GM19463 (cell line): ENCODE measurements at regions not wholly inside any gene's neighbourhood (a gene's known extent, or its start where the extent isn't known, plus 50 kb on each side); places are given as distances from the start of the nearest gene placed in this dataset.

ENCODE experiments used
- ATAC-seq: cut with Tn5 transposase; IDR thresholded peaks from one replicate; pipeline ENCODE4 v1.9.1; 2021; ENCODE audit warnings: mild to moderate bottlenecking, moderate library complexity; ENCODE audit not compliant: unreplicated experiment

DNA sequence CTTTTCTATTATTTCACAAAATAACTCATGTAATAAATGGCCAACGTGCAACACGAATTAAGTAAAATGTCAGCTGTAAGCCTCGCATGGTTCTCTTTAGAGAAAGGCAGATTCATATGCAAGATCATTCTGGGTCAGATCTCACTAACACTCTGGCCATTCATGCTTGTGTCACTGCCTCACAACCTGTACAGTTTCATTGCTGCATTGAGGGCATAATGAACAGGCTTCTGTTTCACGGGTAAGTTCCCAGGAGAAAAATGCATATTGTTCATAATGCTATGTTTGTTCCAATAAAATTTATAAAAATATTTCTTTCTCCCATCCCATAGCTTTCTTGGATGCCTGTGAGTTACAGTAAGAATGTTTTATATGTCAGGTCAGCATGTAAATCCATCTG lies 734.0 kb upstream of the ANKRD30A start:
- ATAC-seq = no peak

DNA sequence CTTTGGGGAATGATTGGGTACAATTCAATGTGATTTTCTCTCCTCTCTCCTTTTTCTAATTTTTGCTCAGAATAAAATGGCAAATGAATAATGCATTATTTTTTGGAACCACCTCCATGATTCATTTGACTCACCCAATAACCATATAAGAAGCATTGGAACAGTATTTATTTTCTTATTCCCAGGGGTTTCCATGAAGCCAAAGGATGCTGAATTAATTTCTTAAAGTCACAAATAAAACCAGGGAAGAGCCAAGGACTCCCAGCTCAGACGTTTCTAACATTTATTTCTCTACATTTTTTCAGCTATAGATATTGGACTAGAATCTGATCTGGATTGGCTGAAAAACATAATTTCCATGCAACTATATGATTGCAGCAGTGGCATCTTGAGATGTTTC lies 735.2 kb upstream of the ANKRD30A start:
- no peak for ATAC-seq

DNA sequence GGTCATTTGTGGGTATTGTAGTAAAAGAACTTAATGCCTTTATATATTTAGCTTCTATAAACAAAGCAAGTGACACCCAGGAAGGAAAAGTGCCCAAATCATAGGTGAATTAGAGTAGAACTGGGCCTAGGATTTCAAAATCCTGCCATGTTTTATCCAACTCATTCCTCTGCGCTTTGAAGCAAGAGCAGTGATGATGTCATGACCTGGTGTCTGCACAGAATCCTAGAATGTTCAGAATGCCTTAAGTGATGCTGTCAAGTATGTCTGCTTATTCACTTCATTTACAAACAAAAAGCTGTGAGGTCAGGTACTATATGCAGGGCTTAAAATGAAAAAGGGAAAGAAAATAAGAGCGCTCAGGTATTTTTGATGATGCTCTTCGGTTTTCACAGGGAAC lies 737.2 kb upstream of the ANKRD30A start:
- ATAC-seq = no peak

DNA sequence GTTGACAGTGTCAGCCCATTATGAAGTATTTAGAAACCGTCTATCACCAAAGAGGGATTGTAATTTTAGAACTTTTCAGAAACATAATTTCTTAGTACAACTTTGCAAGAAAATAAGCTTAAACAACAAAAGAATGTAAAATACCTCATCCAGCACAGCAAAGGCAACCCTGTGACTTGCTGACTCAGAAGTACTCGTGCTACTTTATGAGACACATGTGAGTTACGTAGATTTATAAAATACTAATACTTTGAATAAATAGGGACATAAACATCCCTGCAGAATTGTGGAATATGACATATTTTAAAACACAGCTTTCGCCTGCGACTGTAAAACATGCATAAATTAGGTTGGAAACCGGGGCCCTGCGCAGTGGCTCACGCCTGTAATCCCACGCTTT lies 739.7 kb upstream of the ANKRD30A start:
- no peak for ATAC-seq

DNA sequence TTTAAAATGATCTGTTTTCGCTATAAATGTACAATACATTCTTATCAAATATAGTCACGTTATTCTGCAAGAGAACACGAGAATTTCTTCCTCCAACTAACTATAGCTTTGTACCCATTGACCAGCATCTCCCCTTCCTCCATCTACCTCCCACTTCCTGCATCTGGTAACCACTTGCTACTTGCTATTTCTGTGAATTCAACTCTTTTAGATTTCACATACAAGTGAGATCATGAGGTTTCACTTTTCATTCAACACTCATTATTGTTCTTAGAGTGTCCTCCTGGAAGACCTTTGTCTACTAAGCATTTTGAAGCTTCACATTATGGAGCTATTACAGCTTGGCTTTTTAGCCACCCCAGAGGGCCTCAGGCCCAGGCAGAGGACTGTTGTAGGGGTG lies 741.3 kb upstream of the FZD8 start:
- no peak for ATAC-seq

DNA sequence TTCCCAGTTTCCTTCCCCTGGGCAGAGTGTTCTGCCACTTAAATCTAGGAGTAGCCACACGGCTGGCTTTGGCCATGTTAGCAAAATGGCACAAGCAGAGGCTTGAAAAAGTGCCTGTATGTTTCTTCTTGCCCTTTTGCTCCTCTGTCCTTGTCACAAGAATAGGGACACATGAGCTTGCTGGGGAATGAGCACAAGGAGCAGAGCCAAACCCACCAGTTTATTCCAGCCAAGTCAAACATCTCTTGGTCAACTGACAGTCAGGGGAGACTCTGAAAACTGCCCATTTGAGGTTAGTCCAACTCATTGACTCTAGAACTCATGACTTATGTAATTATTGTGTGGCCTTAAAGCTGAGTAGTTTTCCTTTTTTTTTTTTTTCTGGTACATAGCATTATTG lies 739.7 kb upstream of the FZD8 start:
- no peak for ATAC-seq

DNA sequence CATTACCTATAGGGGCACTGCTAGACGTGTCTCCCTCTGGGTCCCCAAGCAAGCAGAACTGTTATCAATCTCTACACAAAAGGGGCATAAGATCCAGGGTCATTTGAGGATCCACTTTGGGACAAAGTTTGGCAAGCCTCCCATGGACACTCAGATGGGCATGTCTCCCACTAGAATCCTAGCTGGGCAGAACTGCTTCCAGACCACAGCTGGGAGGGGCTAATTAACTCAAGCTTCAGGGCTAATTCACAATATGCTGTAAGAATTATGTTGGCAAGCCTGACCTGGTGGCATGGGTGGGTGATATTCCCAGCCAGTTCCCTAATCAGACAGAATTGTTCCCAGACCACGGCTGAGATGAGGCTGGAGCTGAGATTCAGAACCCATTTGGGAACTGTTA lies 738.4 kb upstream of the FZD8 start:
- no peak for ATAC-seq

DNA sequence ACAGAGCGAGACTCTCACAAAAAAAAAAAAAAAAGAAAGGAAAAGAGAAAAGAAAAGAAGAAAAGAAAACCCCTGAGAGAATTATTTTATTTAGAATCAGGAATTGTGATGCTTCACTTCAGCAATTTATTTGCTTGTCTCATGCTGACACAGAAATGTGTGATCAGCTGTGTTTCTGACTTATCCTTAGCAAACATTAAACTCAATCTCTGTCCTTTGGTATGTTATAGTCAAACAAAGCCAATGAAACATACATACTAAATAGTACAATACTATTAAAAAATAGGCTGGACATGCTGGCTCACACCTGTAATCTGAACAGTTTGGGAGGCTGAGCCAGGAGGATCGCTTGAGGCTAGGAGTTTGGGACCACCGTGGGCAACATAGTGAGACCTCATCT lies 733.0 kb upstream of the FZD8 start:
- ATAC-seq = no peak

DNA sequence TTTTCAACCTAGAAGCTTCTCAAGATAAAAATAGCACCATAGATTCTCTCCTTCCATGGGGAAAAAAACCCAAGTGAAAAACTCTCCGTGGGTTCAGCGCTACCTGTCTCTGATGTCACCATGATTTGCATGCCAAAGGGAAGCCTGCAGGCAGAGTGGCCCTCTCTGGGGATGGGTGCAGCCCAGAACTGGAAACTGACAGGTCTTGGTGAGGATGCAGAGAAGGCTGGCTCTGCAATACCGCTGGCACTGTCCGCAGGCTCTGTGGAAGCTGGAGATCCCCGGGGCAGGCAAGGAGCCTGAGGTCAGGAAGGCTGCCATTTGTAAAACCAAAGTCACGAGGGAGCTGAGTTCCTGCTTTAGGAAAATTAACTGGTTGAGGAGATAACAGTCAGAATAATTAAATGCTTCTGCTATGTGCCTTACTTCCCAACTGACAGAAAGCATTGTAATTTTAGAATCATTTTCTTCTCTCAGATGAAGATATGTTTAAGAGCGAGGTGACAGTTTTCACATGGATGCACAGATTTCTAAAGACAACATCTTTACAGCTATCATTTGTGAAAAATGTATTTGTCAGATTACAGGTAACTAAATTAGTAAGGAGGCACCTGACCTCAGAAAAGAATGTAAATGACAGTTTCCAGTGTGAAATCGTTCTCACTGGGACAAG lies 731.5 kb upstream of the FZD8 start:
- ATAC-seq = no peak

DNA sequence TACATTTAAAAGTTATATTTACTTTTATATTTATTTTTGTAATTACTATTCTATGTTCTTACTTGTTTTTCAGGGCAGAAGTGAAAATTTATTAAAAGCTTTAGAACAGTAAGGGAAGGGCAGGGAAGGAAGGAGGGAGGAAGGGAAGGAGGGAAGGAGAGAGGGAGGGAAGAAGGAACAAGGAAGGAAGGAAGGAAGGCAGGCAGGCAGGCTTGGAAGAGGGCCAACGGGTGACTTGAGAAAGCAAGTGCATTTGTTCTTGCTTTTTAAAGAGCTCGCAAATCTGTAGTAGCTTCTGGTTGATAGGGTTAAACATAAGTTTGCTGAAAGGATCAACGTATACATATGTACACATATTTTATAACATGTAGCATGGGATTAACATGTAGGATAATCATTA lies 725.3 kb upstream of the FZD8 start:
- ATAC-seq = no peak

DNA sequence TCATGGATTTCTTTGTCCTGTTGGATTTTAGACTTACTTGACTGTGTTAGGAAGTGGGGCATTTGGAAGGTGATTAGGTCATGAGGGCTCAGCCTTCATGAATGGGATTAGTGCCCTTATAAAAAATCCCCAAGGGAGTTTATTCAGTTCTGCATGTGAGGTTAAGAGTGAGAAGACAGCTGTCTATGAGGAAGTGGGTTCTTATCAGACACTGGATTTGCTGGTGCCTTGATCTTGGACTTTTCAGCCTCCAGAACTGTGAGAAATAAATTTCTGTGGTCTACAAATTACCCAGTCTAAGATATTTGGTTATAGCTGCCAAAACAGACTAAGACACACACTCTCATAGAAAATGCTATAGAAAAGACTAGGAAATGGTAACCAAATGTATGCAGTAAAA lies 724.7 kb upstream of the FZD8 start:
- no peak for ATAC-seq

DNA sequence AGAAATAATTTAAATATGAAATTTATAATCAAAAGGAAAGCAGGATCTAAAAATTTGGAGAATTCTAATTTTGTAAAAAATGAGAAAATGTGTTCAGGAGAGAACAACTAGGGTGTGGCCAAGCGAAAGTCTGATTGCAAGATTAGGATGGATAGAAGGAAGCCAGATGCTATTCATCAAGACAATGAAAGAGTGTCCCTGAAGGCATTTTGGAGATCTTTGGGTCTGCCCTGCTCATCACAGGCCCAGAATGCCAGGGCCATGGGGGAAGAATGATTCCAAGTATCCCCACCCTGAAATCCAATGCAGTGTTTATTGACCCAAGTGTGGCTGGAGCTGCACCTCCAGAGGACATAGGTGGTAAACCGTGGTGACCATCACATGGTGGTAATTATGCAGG lies 724.0 kb upstream of the FZD8 start:
- ATAC-seq = no peak

DNA sequence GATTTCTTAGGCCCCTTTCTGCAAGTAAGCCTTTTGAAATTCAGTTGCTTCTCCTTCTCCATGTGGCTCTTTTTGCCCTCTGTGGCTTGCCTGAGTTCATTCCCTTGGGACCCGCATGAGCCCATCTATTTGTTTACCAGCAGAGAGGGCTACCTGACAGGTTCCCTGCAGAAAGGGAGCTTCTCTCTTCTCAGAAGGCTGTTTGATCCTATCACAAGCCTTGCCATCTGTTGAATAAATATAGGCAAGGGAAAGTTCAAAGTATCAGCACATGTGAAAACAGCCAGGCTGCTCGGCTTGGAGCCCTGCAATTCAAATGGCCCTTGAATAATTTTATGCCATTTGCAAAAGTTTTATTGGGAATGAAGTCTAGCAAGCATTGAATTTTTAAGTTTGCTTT lies 720.2 kb upstream of the FZD8 start:
- ATAC-seq = no peak

DNA sequence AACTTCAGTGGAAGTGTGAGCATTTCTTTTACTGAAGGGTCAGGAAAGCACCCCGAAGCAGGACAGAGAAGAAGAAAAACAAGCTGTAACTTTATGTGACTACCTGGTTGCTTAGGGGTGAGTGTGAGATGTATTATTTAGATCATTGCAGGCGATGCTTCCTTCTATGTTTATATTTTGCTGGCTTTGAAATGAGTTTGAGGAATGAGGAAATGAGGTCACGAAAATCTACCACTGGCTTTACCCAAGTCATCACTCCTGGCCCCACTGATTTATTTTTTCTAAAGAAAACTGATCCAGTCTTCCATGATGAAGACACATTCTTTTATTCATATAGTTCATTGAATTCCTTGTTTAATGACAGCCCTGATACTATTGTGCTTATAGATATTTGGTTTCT lies 716.6 kb upstream of the FZD8 start:
- no peak for ATAC-seq

DNA sequence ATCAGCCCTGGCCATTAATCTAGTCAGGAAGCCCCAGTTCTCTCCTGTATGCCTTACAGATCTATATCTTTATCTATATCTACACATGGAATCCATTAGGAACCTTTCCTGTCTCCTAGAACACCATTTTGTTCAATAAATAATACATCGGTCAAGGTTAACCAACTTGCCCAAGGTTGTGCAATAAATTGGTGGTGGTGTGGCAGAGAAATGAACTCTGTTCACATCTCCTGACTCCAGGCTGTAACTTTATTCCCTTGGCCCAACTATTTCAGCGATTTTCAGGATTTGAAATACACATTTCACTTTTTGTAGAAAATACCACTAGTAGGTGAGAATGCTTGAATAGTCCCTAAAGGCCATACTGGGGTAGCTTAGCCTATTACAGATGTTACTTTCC lies 712.5 kb upstream of the FZD8 start:
- no peak for ATAC-seq

DNA sequence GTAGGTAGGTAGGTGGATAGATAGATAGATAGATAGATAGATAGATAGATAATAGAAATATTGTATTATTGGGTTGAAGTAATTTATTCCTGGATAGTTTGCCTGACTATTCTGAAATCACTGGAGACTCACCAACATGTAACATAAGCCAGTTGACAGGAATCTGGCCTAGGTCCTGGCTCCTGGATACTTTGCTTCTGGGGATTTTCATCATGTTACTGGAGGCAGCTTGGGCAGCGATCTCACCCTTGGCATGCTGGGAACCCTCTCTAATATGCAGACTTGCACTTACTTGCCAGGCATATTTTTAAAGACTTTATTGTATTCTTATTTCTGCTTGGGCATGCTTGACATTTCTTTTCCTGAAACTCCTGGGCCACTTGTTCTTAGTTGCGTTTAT lies 709.1 kb upstream of the FZD8 start:
- no peak for ATAC-seq

DNA sequence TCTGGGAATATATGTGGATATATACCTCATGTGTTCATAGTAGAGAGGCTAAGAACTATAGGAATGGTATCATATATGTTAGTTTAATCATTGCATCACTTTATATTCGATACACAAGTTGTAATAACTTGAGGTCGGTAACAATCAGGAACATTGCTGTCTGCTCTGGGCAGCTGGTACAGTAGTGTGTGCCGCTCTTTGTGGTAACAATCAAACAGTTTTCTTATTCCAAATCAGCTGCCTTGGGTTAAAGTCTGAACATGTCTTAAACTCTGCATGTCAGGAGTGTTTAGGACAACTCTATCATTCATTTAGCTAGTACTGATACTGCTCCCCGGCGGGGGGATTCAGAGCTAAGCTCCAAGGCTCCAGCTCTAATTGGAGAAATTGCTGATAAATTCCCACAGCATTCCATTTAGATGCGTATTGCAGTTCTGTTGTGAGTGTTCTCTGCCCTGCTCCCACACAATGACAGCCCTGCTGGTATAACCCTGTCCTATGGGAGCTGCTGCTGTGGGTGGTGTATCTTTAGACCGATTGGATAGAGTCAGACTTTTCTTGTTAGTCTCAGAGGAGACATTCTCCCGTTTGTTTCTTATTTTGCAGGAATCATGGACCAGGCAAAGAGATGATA lies 707.5 kb upstream of the FZD8 start:
- no peak for ATAC-seq

DNA sequence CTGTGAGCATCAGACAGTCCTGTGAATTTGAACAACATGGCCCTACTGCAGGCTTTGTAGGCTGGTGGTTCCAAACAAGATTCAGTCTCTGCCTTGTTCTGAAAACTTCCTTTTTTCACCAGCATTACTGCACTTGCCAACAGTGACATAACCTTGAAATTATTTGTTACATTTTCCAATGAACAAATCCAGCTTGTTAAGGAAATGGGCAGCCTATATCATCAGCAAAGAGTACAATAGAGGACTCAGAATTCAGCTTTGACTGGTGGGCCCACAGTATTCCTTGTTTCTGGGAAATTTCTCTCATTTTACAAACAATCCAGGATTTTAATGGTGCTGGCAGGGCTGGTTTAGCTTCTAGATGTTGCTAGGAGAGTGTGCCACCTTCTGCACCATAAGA lies 703.7 kb upstream of the FZD8 start:
- no peak for ATAC-seq

DNA sequence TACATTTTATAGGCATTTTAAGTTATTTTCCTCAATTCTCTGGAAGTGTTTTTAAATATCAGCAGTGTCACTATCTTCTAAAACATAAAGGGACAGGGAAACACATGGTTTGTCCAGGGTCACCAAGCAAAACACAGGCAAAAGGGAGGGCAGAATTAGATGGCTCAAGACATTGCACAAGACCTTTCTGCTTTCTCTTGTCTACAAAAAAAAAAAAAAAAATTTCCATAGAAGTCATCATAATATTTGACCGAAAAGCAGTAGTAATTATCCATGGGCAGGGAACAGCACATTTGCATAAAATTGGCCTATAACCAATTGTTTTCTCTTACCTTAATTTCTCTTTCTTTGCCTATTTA lies 703.1 kb upstream of the FZD8 start:
- ATAC-seq = no peak

DNA sequence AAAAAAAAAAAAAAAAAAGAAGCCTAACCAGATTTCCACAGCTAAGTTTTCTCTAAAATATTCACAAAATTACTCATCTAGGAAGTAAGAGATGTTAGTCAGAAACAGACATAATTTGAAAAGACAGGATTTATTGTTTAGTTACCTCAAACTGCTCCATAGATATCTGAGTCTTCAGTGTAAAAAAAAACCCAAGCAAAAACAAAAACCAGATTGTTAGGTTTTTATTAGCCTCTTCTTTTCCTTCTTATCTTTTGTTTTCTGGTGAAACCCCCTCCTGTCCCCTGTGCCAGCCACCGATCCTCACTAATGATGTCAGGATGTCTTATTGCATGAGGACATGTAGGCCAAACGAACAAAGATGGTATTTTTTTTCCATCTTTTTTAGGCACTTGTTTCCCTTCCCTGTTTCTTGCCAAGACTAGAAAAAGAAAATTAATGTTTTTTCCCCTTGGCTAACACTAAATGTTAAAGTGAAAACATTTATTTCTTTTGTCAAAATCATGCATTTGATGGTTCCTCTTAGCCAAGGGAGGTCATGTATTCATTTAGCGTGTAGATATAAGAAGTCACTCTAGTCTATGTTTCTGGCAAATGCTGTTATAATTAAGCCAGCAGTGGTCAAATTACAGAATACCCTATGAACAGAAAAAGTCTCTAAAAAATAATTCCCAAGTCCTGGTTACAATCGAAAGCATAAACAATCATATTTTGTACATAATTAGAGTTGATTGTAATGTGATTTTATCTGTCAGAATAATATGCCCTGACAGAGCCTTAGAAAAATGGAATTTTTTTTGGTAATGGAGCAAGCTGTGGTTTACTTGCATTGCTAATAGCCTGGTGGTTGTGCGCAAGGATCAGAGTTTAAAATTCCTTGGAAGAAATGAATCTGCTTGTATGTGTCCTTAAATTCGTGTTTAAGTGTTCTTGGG lies 702.4 kb upstream of the FZD8 start:
- ATAC-seq = no peak

DNA sequence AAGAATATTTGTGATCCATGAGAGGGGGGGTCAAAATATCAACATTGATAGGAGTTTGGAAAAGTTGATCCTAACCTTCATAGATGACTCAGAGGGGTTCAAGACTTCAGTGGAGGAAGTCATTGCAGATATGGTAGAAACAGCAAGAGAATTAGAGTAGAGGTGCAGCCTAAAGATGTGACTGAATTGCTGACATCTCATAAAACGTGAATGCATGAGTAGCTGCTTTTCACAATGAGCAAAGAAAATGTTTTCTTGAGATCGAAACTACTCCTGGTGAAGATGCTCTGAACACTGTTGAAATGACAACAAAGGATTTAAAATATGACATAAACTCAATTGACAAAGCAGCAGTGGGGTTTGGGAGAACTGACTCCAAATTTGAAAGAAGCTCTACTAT lies 700.7 kb upstream of the FZD8 start:
- no peak for ATAC-seq

DNA sequence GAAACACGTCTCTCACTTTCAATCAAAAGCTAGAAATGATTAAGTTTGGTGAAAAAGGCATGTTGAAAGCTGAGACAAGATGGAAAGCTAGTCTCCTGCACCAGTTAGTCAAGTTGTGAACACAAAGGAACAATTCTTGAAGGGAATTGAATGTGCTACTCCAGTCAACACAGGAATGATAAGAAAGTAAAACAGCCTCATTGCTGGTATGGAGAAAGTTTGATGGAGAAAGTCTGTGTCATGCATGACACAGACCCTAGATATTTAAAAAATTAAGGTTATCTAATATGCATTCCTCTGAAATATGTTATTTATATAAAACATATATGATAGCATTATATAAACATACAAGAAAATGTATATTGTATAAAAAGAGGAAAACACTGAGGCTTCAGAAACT lies 699.4 kb upstream of the FZD8 start:
- ATAC-seq = no peak
